Body of pancreas (tissue), 4 donors: ENCODE measurements at regions not wholly inside any gene's neighbourhood (a gene's known extent, or its start where the extent isn't known, plus 50 kb on each side); places are given as distances from the start of the nearest gene placed in this dataset.

ENCODE experiments used
- CTCF ChIP-seq, 7 experiments: fragments of 450-650 bp in 4 of 7; fragments of 200-600 bp in 3 of 7; sonication (generic) in 3 of 7; IDR thresholded peaks; one replicate each; pipeline ENCODE4 v1.5.1; 2016 to 2019; ENCODE audit warnings: antibody characterized with exemption in 7 of 7
- POLR2A ChIP-seq, 3 donors: fragments of 450-650 bp; IDR thresholded peaks; one replicate each; pipeline ENCODE4 v1.6.1; 2016; ENCODE audit warnings: antibody characterized with exemption in 3 of 3, mild to moderate bottlenecking in 2 of 3

- TF ChIP-seq CTCF (IDR thresholded peaks at IDR 0.05) (no peak), POLR2A (IDR thresholded peaks at IDR 0.05) (no peak)
Measured at GRCh38 chr15:31476866-31477265, 150.2 kb downstream of the KLF13 start.
